HG02852 (cell line): ENCODE measurements at regions not wholly inside any gene's neighbourhood (a gene's known extent, or its start where the extent isn't known, plus 50 kb on each side); places are given as distances from the start of the nearest gene placed in this dataset.
"Not testable (repeated sequence)": the region's sequence is repeated elsewhere in the genome, so short reads cannot be mapped to it uniquely, and the experiment has no call there.

Experiments used
- ATAC-seq: cut with Tn5 transposase; IDR thresholded peaks from one replicate; pipeline ENCODE4 v1.9.1; 2021; ENCODE audit warnings: mild to moderate bottlenecking, moderate library complexity; ENCODE audit not compliant: unreplicated experiment

DNA sequence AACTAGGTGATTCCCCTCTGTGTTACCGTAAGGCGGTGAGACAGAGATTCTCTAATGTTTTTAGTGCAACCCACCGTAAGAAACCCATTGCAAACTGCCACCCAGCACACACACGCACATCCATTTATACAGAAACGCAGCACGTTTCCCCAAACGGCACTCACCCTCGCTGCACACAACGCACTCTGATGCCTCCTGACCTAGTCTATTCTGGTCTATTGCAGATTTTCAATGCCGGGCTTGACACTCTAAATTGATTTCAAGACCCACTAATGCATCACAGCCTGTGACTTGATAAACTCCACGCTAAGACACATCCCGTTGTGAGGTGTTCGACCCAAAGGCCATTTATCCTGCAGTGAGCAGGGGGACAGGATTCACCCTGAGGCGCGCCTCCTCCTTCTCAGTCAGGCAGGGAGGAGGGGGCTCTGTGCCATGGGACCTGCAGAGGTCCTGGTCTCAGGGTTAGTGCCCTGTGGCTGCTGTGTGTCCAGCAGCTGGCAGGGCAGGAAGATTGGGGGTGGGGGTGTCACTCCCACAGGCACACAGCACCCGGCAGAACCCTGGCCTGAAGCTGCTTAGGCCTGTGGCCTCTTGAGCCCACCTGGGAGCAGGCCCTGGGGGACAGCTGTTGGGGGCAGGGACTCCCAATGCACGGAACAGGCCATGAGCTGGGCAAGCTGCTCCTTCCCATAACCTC lies 335.6 kb downstream of the PREX1 start:
- ATAC-seq = no peak

DNA sequence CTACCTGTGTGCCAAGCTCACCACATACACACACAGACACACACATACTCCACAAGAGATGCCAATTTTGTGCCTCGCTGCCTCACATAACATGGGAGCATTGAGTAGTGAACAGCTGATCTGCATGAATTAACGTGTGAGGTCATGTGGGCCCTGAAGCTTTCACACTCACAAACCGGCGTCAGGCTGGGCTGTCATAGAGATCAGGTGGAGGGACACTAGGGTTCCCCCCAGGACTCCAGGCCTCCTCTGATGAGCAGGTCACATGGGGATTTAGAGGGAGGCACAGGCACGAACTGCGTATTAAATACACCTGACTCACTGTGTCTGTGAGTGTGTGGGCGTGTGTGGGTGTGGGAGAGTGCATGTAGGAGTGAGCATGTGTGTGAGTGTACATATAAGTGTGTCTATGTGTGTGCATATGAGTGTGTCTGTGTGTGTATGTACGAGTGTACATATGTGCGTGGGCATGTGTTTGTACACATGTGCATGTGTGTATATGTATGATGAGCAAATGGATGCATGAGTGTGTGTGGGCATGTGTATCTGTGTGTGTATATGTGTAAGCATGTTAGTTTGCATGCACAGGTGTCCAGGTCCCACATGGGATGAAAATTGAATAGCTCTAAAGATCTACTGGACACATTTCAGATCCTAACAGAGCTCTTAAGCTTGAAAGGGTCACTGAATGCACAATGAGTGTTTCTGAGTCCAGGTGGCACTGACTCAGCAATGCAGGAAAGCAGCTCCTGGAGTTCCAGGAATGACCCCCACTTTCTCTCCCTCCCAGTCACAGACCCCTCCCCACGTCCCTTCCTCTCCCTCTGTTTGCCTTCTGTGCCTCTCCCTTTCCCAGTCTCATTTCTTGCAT lies 336.6 kb downstream of the PREX1 start:
- no peak for ATAC-seq

DNA sequence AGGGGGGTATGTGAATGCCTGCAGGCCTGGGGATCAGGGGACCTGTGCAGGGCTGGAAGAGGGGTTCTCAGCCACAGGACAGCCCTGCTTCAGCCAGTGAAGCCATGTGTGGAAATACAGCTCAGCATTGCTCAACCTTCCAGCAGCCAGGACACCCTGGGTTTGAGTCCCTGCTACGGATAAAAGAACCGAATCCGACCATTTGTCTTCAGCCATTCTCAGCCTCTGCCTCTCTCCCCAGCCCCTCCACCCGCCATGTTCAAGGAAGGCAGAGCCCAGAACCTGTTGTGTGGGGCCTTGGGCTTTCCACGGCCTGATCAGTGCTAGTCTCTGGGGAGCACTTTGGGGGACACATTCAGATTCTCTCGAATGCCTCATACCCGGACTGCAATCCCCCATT lies 337.5 kb downstream of the PREX1 start:
- not testable (repeated sequence) for ATAC-seq

DNA sequence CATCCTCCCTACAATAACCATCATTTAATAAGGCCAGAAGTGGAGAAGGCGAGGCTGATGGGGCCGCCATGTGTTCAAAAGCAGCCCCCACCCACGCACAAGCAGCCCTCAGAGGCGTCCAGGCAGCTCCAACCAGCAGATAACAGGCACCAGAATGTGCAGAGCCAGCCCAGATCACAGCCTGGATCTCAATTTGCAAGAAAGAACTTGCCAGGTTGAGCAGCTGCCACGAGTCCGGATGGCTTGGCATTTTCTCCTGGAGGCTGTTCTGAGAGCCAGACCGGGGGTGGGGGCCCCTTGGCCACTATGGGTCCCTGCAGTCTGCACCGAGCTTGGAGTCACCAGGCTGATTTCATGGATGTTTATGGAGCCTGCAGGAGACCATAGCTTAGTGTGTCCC lies 338.1 kb downstream of the PREX1 start:
- ATAC-seq = no peak

DNA sequence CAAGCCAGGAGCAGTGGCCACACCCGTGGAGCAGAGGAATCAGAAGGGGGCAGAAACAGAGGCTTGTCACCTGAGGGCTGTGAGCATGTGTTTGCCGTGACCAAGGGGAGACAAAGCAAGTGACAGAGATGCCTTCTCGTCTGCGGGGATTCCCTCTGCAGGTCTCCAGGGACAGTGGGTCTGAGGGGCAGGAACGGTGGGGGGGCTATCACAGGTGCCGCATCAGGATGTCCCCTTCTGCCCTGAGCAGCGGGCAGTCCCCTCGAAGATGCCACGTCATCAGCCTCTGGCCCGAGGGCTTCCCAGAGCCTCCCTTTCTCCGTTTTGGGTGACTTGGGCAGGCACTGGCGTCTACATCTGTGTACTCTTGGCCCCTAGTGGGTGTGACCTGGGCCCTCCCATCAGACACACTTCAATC lies 338.7 kb downstream of the PREX1 start:
- no peak for ATAC-seq

DNA sequence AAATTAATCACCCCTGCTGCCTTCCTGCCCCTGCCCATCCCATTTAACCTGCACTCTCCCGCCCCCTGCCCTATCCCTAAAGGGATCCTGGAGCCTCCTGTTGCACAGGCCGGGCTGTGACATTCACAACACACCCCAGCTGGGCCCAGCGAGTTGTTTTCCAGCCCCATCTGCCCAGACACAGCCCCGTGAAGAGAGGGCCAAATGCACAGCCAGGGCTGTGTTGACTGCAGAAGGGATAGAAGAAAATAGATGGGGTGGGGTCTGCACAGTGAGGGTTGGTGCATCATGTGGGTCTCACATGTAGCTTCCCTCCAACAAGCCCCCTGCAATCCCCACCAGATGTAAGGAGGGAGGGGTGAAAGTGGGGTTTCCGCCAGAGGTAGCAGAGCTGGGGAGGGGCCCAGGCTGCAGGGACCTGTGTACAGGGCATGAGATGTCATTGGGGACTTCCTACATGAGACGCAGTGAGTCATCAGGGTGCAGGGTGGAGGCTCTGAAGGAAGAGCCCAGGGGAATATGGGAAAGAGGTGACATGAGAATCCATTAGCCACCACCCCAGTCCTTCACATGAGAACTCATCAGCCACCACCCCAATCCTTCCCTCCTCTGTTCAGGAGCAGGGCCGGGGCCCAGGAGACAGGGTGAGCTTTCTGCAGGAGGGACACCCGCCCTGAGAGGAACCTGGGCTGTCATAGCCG lies 339.3 kb downstream of the PREX1 start:
- not testable (repeated sequence) for ATAC-seq

DNA sequence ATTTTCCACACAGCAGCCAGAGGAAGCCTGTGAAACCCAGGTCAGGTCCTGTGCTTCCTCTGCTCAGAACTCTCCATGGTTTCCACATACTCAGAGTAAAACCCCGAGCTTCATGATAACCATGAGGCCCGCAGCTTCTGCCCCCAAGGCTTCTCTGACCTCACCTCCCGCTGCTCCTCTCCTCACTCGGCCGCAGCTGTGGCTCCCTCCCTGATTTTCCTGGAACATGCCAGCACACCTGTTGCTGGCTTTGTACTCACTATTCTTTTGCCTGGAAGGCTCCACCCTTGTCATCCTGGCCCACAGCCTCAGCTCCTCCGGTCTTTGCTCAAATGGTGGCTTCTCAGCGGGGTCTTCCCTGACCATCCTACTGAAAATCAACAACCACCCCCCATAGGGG lies 341.7 kb downstream of the PREX1 start:
- ATAC-seq = no peak

DNA sequence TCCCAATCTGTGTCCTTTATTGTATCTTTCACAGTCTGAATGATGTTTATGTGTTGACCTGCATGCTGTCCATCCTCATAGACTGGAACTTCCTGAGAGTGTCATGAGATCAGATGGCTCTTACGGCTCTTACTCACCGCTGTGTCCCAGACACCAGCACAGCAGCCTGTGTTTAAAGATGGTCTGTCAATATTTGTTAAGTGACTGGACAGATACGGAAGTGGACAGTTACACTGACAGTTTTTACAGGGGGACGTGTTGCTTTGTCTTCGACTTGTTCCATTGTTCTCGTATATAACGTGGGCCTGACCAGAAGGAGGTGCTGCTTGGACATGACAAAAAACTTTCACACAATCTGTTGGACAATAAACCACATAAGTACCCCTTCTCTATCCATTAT lies 342.6 kb downstream of the PREX1 start:
- ATAC-seq = not testable (repeated sequence)

DNA sequence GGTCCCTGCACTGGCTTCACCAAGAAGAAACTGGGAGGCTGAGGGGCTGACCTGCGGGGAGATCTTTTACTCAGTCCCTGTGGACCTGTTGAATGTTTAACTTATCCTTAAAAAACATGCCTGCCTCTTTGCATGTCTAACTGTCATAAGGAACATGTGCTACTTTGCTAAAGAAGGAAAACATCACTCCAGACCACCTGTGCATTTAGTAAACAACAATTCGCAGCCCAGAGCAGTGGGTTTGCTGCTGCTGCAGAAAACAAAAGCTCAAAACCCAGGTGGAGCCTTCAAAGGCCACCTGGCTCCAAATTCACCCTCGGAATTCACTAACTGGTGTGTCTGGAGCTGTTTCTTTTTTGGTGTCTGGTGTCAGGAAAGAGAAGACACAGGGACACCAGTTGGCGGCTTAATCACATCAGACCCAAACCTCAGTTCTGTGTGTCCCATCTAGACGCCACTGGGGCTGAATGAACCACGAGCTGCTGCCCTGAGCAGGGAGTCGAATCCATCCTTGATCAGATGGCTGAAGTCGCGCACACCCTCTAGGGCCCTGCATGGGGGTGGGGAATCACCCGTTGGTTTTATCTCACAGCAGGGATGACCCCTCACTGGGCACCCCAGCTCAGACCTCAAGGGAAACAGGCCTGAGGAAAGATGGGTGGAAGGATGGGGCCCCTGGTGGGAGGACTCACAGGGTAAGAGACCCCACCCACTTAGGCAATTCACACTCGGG lies 344.3 kb downstream of the PREX1 start:
- no peak for ATAC-seq

DNA sequence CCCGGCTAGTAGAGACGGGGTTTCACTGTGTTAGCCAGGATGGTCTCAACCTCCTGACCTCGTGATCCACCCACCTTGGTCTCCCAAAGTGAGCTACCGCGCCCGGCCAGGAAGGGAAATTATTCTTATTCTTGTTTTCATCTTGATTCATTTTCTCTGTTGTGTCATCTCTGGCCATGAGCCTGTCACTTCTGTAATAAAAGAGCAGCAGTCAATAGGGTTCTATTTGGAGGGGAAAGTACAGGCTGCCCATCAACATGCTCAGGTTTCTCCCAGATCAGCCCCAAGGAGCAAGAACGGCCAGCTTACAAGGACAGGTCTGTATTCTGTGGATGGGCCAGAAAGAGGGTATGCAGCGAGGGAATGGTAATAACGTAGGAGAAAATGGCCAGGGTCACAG lies 345.0 kb downstream of the PREX1 start:
- peak; percentile 38 for ATAC-seq

DNA sequence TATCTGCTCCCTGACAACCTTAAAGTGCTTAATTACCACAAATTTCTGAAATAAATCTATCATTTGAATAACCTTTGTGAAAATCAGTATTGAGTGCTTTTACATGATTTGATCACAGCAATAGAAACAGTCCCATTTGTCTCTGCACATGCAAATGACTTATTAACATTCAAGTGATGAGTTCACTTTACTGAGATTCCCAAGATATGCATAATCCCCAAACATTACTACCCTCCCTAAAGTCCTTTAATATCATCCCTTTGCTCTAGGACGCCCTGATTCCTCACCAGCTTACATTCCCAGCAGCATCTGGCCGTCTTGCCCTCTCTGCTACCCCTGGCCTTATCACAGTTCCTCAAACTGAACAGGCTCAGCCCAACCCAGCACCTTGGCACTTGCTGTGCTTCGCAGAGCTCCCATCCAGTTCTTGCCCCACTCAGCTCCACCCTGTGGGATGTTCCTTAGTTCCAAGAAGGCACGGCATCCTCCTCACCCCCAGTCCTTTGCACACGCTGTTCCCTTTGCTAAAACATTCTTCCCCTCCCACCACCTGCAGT lies 347.5 kb downstream of the PREX1 start:
- no peak for ATAC-seq

DNA sequence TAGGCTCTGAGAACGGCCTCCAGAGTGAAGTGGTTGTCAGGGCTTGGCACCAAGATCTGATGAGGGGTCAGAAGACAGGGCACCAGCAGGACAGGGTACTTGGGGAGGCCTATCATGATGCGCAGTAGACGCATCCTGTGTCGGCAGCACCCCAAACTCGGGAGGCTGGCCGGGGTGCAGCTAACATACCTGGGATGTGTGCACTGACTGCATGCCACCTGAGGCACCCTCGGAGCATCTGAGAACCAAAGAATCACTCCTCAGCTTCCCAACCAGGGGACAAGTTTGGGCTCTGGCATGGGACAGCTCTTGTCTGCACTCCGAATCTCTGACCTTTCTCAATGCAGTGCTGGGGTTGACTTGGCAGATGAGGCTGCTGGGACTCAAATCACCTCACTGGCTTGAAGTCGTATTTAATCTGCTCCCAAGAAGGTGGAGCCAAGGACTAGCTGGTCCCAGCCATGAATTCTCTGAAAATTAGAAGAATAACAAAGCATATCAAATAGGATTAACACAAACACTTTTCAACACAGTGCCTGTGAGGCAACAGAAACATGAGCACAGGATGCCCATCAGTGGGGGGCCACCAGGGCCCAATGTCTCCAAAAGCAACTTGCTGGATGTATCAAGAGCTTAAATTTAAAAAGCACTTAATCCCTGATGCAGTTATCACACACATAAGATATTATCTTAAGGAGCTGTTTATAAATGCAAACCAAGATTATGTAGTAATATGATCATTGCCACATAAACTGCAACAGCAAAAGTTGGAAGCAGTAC lies 348.8 kb downstream of the PREX1 start:
- ATAC-seq = no peak

DNA sequence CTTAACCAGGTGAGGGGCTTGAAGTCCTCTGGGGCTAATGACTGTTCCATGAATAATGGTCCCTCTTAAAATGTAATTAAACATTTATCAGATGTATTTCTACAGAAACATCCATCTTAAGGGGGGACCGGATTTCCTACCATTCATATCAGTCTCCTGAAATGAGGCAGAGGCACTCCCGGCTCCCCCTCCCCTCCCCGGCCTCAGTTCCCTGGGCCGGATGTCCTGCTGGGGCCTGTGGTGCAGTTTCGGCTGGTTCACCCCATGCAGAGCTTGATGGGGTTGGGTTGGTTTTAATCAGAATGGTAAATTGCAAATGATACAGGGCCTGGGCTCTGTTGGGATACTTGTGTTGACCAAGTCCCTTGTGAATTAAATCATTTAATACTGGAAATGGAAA lies 349.4 kb downstream of the PREX1 start:
- ATAC-seq = no peak

DNA sequence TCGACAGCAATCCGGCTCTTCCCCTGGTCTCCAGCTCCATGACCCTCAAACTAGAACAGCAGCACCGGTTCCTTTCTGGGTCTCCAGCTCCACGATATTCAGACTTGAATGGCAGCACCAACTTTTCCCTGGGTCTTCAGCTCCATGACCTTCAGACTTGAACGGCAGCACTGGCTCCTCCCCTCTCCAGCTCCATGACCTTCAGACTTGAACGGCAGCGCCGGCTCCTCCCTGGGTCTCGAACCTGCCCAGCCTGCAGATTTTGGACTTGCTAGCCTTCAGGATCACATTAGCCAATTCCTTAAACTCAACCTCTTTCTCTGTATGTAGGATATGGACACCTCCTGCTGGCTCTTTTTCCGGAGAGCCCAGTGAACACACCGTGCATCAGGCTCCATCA lies 350.9 kb downstream of the PREX1 start:
- no peak for ATAC-seq

DNA sequence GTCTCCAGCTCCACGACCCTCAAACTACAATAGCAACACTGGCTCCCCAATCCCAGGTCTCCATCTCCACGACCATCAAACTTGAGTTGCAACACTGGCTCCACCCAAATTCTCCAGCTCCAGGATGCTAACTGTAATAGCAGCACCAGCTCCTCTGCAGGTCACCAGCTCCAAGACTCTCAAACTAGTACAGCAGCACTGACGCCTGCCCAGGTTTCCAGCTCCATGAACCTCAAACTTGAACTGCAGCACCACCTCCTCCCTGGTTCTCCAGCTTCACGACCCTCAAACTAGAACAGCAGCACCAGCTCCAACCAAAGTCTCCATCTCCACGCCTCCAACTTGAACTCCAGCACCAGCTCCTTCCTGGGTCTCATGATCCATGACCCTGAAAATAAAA lies 353.8 kb downstream of the PREX1 start:
- no peak for ATAC-seq

DNA sequence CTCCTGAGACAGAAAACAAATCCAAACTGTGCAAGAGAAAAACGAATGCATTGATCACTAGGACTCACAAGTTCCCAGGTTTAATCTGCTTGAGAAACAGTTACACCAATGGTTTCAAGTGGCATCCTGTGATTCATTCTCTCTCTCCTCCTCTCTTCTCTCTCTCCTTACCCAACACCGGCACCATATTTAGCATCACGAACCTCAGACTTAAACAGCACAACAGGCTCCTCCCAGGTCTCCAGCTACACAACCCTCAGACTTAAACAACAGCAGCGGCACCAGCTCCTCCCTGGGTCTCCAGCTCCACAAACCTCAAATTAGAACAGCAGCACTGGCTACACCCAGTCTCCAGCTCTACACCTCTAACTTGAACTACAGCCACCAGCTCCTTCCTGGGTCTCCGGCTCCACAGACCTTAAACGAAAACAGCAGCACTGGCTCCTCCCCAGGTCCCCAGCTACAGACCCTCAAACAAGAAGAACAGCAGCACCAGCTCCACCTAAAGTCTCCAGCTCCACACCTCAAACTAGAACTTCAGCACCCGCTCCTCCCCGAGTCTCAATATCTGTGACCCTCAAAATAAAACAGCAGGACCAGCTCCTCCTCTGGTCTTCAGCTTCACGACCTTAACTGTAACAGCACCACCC lies 355.9 kb downstream of the PREX1 start:
- ATAC-seq = no peak

DNA sequence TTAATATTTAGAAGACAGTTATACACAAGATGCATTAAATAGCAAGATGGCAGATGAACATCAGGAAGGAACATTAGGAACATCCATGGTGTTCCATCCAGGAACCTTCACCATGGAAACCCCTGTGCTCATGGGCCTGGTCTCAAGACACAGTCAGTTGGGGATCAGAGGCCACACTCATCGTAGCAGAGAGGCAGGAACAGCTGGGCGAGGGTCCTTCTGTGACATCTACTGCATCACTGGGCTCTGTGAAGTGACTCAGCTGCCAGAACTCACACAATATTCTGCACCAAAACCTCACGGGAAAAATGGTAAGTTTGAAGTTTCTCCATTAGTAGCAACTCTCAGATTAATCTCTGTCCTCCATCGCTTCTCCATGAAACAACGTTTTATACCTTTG lies 356.6 kb downstream of the PREX1 start:
- no peak for ATAC-seq

DNA sequence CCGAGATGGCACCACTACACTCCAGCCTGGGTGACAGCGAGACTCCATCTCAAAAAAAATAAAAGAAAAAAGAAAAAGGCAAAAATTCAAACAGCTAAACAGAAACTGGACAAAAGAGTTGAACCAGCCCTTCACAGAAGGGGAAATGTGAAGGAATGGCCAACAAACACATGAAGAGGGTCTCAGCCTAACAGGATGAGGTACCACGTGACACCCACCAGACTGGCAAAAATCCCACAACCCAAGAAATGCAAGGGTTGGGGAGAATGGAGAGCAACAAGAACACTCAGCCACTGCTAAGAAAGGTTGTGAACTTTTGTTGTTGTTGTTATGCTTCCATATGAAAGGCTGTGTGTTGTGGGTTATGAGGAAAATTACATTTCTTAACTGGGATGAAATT lies 357.7 kb downstream of the PREX1 start:
- ATAC-seq = no peak

DNA sequence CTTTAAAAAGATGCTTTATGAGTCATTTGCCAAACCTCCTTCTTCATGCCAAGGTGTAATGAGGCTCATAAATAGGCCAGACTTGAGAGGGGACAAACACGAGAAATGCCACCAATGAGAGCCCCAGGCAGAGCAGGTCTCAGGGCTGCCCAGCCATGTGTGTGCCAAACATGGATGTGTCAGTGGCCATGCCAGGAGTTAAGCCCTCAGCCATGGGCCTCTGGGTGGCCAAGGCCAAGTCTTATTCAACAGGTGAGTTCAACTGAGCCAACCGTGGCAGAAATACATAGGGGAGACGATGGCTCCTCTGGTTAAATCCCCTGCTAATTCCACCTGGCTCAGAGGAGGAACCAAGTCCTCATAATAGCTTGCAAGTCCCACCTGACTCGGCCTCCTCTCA lies 358.8 kb downstream of the PREX1 start:
- ATAC-seq = no peak

DNA sequence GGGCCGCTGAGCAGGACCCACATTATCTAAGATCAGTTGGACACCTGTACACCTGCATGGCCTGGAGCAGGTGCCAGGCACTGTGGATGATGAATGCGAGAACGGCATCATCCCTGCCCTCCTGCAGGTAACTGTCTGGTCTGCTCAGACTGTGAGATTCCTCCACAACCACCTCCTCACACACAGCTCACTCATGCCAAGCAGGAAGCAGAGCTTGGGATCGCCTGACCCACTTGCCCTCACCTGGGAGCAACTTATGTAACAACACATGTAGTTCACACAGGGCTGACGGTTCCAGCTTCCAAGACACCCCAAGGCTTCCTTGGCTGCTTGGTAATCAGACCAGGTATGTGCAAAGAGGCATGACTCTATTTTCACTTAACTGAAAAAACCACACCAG lies 359.2 kb downstream of the PREX1 start:
- no peak for ATAC-seq
